ENCODE measurements at regions not wholly inside any gene's neighbourhood (a gene's known extent, or its start where the extent isn't known, plus 50 kb on each side); places are given as distances from the start of the nearest gene placed in this dataset.

DNA sequence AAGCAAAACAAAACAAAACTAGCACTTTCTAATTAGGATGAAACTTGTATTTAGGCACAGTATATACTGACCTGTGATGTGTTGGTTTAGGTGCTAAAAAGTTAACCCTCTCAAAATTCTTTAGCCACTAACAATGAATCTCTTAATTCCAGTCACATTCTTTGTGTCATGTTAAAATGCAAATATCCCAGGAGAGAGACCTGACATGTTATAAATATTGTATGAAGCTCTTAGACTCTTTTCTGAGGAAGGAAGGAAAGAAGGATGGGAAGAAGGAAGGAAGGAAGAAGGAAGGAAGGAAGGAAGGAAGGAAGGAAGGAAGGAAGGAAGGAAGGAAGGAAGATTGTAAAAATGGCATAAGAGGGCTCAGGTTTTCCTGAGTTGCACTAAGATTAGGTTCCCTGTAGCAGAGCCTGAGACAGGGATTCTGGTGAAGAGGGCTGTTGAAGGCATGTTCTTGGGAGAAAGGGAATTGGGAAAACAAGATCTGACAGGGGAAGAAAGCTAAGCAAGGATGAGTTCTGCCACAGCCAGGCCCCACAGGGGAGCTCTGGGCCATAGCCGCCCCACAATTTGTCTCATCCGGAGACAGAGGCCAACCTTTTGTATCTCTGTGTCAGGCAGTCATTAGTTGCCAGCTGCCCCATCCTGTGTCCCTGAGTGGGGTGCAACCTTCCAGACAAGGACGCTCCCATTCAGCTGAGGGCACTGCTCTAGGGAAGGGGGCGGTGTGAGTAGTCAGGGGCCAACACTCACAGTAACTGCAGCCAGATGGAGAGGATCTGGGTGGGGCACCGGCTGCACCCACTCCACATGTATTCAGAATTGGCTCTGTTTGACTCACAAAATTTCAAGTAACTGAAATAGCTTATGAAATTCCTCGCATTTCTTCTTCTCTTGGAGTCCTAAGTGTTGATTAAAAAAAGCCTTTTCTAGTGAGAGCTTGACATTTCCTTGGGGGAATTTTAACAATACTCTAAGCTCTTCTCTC lies 189.3 kb upstream of the ARG1 start:
- no peak for DNase-seq (ENCODE audit: low spot score)

GRCh38 chr6:131387562-131388447 lies 185.2 kb upstream of the ARG1 start:
- DNase-seq (ENCODE audit: low spot score), result no peak

DNA sequence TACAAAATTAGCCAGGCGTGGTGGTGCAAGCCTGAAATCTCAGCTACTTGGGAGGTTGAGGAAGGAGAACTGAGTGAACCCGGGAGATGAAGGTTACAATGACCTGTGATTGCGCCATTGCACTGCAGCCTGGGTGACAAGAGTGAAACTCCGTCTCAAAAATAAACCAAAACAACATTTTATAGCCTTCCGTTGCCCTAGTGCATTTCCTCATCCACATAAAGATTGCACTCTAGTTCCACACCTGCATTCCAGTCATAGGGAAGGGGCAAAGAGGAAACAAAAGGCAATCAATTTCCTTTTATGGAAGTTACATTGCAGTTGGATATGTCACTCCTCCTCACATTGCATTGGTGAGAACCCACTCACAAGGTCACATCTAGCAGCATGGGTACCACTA lies 182.7 kb upstream of the ARG1 start:
- no peak for DNase-seq (ENCODE audit: low spot score)

GRCh38 chr6:131391116-131391515 lies 181.9 kb upstream of the ARG1 start:
- DNase-seq (ENCODE audit: low spot score), result no peak

GRCh38 chr6:131393433-131393832 lies 179.6 kb upstream of the ARG1 start:
- no peak for DNase-seq (ENCODE audit: low spot score)

DNA sequence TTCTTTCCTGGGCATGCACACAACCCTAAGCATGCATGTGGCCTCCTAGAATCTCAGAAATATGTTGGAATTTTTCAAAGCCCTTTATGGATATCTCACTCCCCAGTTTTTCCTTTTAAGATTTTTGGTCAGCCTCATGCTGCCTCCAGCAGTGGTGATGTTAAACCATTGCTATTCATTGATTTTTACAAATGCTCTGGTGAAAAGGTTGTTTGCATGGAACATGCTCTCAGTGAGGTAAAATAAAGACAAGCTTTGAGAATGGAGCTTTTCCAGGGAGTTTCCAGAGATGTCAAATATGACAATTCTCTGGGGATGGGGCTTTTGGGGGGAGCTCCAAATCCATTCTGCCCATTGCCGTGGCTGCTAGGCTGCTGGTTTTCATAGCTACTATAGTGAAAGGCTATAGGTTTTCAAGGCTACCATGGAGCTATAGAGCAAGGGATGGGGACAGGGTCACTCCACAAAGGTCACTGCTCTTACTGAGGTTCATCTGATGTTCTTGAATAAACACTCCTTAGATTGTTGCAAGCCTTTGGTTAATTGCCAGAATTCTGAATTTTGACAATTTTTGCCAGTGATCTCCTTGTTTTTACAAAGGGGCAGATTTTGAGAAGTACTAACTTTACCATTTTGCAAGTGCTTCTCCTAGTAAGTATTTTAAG lies 178.1 kb upstream of the ARG1 start:
- no peak for DNase-seq (ENCODE audit: low spot score)

GRCh38 chr6:131398176-131398575 lies 174.8 kb upstream of the ARG1 start:
- no peak for DNase-seq (ENCODE audit: low spot score)

GRCh38 chr6:131399433-131399832 lies 173.6 kb upstream of the ARG1 start:
- no peak for DNase-seq (ENCODE audit: low spot score)

GRCh38 chr6:131400054-131400778 lies 172.8 kb upstream of the ARG1 start:
- DNase-seq (ENCODE audit: low spot score), result peak; percentile 17

GRCh38 chr6:131400779-131401496 lies 172.1 kb upstream of the ARG1 start:
- DNase-seq (ENCODE audit: low spot score), result no peak

GRCh38 chr6:131408811-131409210 lies 164.2 kb upstream of the ARG1 start:
- no peak for DNase-seq (ENCODE audit: low spot score)

- no peak for DNase-seq (ENCODE audit: low spot score)
Observed at GRCh38 chr6:131410785-131411184, 162.2 kb upstream of the ARG1 start.

GRCh38 chr6:131412960-131413830 lies 159.8 kb upstream of the ARG1 start:
- DNase-seq (ENCODE audit: low spot score), result no peak

- DNase-seq (ENCODE audit: low spot score), result no peak
Observed at GRCh38 chr6:131413831-131414191, 159.2 kb upstream of the ARG1 start.

DNA sequence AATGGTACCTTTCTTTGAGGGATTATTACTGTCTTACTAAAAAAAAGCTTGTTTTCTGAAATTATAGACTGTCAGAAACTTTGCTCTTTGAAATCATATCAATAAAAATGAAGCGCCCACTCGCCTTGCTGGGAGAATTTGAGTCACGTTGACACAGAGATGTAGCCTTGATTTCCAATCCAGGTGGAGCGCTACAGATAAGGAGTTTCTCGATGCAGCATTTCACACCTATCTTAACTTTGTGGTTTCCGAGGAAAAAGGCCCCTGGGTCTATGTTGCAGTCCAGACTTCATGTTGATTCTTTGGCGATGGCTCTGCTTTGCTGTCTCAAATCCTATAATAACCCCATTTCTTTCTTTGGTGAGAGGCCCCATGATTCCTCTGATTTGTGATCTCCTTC lies 158.1 kb upstream of the ARG1 start:
- no peak for DNase-seq (ENCODE audit: low spot score)

- no peak for DNase-seq (ENCODE audit: low spot score)
Observed at GRCh38 chr6:131418441-131418840, 154.6 kb upstream of the ARG1 start.

DNA sequence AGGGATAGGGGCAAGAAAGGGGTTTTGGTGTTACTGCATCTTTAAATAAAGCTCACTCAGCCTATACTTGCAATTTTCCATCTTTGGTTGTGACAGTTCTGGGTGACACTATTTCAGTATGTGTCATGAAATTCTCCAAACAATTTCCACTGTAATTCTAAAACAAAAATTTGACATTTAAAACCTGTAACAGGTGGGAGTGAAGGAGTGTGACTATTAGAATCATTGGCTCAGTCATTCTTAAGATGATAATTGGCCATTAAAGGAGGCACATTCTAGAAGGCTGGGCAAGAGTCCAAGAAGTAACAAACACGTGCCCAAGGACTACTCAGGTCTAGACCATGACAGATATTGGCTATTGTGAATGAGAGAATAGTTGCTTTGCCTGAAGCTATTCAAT lies 153.3 kb upstream of the ARG1 start:
- no peak for DNase-seq (ENCODE audit: low spot score)

DNA sequence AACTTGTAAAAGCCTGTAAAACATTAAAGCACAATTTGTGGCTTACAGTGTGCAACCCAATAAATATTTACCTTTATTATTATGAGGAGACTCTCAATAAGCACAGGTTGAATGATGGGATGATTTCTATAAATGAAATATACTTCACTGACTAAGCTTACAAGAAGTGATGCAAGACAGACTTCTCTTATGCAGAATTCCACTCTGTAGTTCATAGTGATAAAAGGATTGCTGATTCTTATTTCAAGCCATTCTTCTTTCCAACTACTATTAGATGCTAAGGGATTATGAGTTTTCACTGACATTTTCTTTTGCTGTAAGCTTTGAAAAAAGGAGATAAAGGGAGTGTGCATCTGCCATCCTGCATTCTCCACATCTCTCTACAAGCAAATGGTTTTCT lies 149.0 kb upstream of the ARG1 start:
- no peak for DNase-seq (ENCODE audit: low spot score)

DNA sequence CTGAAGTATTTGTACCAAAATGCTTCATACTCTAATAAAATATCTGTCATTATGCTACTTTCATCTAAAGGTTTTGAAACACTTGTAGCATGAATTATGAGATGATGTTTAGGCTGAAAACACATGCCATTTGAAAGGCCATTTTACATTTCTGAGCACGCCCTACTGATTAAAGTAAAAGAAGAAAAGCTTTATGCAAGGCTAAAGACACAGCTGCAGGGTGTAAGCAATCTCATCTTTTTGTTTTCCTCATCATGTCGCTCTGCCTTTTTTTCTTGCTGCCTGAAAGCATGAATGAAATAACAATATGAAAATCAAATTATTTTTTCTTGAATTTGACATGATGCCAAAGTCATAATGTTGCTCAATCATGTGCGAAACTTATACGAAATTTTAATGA lies 148.6 kb upstream of the ARG1 start:
- DNase-seq (ENCODE audit: low spot score), result no peak

DNA sequence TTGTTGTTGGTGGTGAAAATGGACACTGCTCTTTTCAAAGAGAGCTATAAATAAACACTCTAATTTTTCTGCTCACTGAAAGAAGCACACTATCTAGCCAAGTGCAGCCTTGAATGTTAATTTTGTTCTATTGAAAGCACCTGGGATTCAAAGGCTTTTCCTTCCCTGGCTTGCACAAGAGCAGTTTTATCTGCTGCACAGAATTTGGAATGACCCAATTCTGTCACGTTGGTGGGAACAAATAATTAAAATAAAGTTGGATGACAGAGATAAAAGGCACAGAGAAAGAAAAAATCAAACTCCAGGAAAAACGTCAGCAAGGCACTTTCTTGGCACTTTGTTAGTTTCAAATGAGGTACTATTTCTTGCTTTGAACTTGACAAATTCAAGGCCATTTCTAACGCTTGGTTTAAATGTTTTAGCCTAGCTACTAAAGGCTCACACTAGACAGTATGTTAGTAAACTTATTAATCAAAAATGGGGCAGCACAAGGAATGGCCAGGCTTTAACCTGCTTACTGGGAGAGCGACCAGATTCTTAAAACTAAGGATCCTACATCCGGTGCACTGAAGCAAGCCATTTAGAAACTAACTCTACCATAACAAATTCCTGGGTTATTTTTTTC lies 145.5 kb upstream of the ARG1 start:
- DNase-seq (ENCODE audit: low spot score), result no peak

All from hepatic stellate cell (primary cell).